ENCODE measurements at regions not wholly inside any gene's neighbourhood (a gene's known extent, or its start where the extent isn't known, plus 50 kb on each side); places are given as distances from the start of the nearest gene placed in this dataset.

- DNase-seq (ENCODE audit: low read depth) = no peak
- TF ChIP-seq CTCF (IDR thresholded peaks at IDR 0.05; ENCODE audit: insufficient read depth, low read depth, low read length, missing control alignments) = no peak
- H3K4me3 ChIP-seq (ENCODE audit: low read length) = no peak overlapping the region
Observed at GRCh38 chr2:239536186-239536585, 135.4 kb upstream of the HDAC4 start.

GRCh38 chr2:239535413-239536144 lies 134.8 kb upstream of the HDAC4 start:
- TF ChIP-seq CTCF (IDR thresholded peaks at IDR 0.05; ENCODE audit: insufficient read depth, low read depth, low read length, missing control alignments) = no peak
- DNase-seq (ENCODE audit: low read depth) = no peak
- no peak overlapping the region for H3K4me3 ChIP-seq (ENCODE audit: low read length)

GRCh38 chr2:239534581-239535412 lies 134.0 kb upstream of the HDAC4 start:
- DNase-seq (ENCODE audit: low read depth) = no peak
- no peak overlapping the region for H3K4me3 ChIP-seq (ENCODE audit: low read length)
- no peak for TF ChIP-seq CTCF (IDR thresholded peaks at IDR 0.05; ENCODE audit: insufficient read depth, low read depth, low read length, missing control alignments)

GRCh38 chr2:239533569-239534316 lies 132.9 kb upstream of the HDAC4 start:
- TF ChIP-seq CTCF (IDR thresholded peaks at IDR 0.05; ENCODE audit: insufficient read depth, low read depth, low read length, missing control alignments) = no peak
- DNase-seq (ENCODE audit: low read depth) = no peak
- no peak overlapping the region for H3K4me3 ChIP-seq (ENCODE audit: low read length)

- no peak overlapping the region for H3K4me3 ChIP-seq (ENCODE audit: low read length)
- DNase-seq (ENCODE audit: low read depth) = no peak
- TF ChIP-seq CTCF (IDR thresholded peaks at IDR 0.05; ENCODE audit: insufficient read depth, low read depth, low read length, missing control alignments) = no peak
Observed at GRCh38 chr2:239532859-239533258, 132.0 kb upstream of the HDAC4 start.

- no peak for TF ChIP-seq CTCF (IDR thresholded peaks at IDR 0.05; ENCODE audit: insufficient read depth, low read depth, low read length, missing control alignments)
- DNase-seq (ENCODE audit: low read depth) = no peak
Observed at GRCh38 chr2:239532250-239532649, 131.4 kb upstream of the HDAC4 start.

More at GRCh38 chr2:239532250-239532649, 131.4 kb upstream of the HDAC4 start:
- no peak overlapping the region for H3K4me3 ChIP-seq (ENCODE audit: low read length)
